ENCODE measurements at regions not wholly inside any gene's neighbourhood (a gene's known extent, or its start where the extent isn't known, plus 50 kb on each side); places are given as distances from the start of the nearest gene placed in this dataset.
"Not testable (repeated sequence)": the region's sequence is repeated elsewhere in the genome, so short reads cannot be mapped to it uniquely, and the experiment has no call there.

DNA sequence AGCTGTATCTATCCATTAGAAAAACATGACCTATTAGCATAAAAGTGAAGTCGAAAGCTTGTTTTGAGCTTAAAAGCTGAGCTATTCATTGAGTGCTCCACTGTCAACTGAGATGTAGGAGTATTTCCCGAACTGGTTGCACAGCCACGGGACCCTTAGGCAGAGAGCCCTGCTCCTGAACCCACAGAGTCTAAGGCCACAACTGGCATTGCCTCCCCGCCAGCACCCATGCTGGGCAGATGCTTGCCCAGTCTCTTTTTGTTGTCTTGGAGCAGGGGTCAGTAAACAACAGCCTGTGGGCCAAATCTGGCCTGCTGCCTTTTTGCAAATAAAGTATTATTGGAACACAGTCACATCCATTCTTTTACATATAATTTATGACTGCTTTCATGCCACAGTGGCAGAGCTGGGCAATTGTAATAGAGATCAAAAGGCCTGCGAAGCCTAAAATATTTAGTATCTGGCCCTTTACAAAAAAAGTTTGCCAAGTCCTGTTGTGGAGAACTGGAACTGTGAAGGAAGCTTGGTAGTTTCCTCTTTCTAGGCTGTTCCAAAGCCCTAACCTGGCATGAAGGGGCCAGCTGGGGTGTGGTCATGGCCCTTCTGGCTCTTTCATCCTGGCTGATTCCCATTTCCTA is 58.4 kb upstream of the WAPL start:
- DNase-seq = no peak

DNA sequence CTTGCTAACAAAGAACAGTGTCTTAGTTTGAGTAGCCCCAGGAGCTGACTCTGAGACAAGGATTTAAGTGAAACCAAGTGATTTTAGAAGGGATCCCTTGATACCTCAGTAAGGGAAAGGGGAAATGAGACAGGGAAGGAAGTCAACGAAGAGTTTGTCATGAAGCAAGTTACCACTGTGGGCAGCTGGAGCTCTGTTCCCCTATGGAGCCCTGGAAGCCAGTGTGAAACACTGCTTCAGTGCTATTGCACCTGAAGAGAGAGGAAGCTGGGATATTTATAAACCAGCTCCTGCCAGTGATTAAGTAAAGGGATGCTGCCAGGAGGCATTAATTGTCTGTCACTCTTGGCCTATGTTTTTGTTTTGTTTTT is 58.9 kb upstream of the WAPL start:
- DNase-seq = no peak

DNA sequence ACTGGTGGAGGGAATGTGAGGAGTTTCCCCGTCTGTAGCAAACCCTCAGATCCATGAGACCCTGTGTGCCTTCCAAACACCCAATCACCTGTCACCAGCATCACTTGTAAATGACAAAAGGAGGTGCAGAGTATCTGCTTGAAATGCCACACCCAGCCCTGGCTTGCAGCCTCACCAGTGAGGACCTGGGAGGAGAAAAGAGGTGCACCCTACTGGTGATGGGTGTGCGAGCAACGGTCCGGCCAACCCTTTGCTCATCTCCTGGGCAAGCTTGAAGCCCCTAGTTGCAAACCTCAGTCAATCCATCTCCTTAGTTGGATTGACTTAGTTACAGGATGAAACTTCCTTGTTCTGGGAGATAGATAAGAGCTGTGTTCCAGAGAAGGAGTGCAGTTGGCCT is 62.4 kb upstream of the WAPL start:
- DNase-seq = no peak

DNA sequence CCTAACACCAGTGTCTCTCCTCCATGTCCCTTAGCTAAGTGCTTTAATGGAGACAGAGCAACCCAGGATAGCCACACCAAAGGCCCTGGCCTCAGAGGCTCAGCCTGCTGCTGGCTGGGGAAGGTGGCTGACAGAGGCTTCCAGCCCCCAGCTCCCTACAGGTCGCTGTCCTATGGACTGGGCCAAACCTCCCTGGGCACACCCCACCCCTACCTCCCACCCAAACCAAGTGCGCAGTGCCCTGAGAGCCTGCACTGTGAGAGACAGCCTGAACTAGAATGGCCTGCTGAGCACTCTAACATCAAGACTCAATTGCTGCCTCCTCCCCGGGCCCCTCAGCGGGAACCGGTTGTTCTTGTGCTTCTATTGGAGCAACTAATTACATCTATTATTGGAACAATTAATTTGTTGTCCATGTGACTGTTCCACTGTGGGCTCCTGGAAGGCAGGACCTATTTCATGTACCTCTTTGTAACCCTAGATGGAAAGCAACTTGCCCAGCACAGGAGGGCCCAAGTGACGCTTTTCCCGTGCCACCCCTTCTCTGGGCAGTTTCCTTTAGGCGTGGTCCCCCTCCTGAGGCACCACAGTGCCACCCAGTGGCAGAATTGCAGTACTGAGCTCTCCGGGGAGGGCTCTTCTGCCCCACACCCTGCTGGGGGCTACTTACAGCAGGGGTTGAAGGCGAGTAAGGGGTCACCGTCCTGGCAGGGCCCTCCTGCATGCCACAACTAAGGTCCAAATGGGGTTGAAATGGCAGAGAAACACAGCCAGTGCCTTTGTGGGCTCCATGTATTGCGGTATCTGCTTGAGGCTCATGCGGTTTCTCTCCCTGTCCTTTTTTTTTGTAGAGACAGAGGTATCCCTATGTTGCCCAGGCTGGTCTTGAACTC is 63.7 kb upstream of the WAPL start:
- peak; percentile 58 for DNase-seq

DNA sequence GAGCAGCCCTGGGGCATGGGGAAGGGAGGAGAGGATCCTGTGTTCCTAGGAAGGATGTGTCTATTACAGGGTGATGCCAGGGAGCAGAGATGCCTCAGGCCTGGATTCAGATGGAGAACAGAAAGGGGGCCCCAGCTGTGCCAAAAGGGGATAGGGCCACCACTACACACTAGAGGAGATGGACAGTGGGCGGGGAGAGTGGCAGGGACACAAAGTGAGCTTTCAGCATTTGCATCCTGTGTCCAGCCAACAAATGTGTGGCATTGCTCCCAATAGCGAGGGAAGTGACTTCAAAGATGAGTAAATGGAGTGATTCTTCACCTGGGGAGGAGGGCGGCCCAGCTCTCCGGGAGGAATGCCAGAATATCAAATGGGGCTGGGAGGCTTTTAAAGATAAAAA is 64.9 kb upstream of the WAPL start:
- DNase-seq = no peak

DNA sequence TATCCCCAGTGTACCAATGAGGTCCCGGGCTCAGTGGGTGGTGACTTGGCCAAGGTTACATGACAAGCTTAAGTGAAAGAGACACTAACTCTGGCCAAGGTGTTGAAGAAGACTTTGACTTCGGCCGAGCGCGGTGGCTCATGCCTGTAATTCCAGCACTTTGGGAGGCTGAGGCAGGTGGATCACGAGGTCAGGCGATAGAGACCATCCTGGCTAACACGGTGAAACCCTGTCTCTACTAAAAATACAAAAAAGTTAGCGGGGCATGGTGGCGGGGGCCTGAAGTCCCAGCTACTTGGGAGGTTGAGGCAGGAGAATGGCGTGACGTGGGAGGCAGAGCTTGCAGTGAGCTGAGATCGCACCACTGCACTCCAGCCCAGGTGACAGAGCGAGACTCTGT is 65.6 kb upstream of the OPN4 start:
- DNase-seq = not testable (repeated sequence)

DNA sequence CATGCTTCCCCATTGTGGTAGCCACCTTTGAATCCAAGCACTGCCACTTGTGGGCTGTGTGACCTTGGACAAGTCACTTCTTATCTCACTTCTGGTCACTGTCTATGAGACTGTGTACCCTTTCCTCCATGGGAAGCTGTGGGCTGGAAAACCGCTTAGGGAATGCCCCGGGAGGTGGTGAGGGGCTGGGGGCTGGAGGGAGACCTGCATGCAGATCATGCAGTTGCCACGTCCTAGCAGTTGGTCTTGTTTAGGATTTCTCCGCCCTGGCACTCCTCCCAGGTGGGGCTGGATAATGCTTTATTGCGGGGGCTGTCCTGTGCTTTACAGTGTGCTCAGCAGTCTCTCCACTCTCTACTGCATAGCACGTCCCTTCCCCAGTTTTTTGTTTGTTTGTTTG is 62.9 kb upstream of the OPN4 start:
- DNase-seq = no peak

DNA sequence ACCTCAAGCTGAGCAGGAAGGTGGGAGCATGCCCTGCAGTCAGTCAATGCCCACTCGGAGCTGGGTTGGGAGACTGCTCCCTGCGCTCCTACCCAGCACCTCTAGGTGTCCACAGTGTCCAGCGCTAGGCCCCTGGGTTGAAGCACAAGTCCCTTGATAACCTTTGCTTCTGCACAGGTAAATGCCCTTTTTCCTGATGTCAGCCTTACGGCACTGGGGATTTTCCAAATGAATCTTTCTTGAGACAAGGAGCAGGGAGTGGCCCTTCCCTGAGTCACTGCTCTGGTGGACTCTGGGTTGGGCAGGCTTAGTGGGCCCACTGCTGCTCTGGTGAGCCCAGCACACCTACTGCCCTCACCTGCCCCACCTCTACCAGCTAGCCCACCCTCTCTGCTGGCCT is 61.9 kb upstream of the OPN4 start:
- DNase-seq = no peak

DNA sequence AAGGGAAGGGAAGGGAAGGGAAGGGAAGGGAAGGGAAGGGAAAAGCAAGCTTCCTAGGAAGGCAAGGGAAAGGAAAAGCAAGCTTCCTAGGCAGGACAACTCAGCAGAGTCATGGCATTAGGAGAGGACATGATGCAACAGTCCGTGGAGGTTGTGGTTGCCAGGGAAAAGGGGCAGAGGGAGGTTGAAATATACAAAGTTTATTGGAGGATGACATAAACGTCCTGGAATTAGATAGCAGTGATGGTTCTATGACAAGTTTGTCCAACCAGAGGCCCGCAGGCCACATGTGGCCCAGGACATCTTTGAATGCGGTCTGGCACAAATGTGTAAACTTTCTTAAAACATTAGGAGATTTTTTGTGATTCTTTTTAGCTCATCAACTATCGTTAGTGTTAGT is 59.8 kb upstream of the OPN4 start:
- DNase-seq = no peak

DNA sequence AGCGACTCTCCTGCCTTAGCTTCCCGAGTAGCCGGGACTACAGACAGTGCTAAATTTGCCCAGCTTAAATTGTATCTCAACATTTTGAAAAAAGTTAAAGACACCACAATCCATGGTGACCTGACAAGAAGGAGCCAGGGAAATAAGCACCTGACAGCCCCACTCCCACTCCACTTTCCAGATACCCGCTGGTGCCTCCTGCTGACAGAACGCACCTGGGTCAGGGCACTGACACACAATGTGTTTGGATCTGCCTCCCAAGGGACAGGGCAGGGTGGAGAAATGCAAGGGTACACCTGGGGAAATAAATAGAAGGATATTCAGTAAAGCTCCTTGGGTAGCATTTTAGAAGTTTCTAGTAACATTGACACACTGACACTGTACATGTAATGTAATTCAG is 58.9 kb upstream of the OPN4 start:
- DNase-seq = no peak

DNA sequence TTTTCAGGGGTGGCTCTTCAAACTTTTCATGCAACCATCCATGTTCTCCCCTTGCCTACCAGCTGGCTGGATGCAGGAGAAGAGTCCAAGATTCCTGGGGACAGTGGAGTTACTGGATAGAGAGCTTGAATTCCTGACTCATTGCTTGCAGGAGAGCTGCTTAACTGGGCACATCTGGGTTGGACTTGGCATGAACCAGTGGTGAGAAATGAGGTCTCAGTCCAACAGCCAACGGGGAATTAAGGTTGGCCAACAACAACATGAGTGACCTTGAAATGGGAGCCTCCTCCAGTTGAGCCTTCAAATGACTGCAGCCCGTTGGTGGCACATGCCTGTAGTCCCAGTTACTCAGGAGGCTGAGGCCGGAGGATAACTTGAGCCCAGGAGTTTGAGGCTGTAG is 58.1 kb upstream of the OPN4 start:
- DNase-seq = no peak

DNA sequence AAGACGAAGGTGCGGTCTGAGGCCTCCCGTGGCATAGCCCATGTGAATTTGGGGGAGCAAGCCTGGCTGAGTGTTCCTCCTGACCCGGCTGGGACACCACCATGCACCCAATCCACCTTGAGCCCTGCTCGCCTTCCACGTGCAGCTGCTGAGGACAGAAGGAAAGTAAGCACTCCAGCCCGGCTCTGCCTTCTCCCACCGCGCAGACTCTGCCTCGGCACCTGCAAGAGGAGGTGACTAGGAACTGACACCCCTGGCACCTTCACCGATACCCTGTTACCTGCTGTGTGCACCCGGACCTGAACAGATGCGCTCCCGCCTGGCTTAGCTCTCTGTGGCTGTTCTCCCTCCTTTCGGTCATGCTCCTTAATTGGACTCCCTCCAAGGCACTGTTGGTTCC is 57.0 kb upstream of the OPN4 start:
- DNase-seq = no peak

DNA sequence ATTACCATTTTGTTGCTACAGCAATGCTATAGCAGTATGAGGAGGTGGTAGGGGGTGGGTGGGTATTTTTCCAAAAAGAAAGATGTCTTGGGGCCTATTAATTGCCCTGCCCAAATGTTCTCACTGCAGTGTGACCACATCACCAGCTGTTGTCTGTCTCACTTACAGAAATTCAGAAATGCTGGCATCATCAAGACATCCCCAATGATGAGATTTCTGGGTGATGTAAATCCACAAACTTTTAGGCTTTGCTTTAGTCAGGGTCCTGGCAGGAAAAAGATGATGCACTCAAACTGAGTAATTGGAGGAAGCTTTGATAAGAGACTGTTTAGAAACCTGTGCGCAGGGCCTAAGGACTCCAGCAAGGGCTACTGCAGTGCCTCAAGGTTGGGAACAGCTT is 56.2 kb upstream of the OPN4 start:
- DNase-seq = no peak

DNA sequence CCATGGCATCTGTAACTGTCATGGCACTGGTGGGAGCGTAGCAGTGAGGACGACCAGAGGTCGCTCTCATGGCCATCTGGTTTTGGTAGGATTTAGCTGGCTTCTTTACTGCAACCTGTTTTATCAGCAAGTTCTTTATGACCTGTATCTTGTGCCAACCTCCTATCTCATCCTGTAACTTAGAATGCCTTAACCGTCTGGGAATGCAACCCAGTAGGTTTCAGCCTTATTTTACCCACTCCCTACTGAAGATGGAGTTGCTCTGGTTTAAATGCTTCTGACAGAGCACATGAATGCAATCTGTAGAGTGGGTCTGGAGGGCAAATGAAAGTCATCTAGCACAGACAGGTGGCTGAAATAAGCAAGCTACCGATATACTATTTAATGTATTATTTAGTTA is 55.3 kb upstream of the OPN4 start:
- no peak for DNase-seq

DNA sequence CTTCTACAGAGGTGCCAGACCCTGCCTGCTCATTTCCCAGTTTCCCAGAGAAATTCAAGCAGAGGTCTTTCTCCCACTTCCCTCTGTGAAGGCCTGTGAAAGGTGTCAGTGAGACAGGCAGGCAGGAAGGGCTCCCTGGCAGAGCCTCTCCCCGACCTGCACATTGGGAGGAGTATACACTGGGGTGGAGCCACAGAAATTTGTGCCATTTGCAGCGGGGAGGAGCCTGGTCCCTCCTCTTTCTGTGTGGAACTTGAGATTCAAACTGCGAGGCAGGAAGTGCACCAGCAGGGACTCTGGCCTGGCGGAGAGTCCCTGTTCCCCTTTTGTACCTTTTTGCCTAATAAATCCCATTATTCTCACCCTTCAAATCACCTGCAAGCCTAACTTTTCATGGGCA is 54.6 kb upstream of the OPN4 start:
- DNase-seq = no peak

DNA sequence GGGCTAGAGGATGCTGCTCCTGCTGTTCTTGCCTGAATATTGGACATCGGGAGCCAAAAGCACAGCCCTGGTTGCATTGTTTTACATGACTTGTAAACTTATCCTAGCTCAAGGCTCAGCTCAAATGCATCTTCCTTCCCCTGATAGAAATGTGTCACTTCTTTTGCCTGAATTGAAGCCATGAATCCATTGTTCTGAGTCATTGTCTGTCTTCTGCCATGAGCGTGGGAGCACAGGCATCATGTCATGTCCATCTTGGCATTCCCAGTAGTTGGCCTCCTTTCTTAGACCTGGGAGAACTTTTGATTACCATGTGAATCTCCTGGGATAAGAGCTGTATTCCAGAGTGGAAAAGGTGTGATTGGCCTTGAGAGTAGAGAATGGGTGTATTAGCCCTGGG is 54.1 kb upstream of the OPN4 start:
- no peak for DNase-seq

DNA sequence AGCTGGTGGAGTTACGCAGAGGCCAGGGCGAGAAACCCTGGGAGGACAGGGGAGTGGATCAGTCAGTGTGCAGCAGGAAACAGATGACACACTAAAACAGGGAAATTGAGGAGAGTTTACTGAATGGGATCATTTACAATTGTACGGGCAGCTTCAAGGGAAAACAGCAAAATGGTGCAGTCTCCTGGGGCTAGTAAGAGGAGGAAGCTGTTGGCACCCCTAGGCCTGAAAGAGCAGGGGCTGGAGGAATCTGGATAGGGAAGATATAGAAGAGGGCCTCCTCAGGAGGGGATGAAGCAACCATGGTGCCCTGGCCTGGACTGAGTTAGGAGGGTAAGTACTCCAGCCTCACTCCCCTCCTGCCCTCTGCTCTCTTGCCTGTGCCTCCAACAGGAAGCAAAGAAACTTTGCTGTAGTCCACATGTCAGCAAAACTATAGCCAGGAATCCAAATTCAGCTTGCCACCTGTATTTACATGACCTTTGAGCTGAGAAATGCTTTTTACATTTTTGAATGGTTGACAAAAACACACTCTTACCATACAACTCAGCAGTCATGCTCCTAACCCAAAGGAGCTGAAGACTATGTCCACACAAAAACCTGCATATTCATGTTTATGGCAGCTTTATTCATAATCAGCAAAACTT is 52.3 kb upstream of the OPN4 start:
- no peak for DNase-seq

DNA sequence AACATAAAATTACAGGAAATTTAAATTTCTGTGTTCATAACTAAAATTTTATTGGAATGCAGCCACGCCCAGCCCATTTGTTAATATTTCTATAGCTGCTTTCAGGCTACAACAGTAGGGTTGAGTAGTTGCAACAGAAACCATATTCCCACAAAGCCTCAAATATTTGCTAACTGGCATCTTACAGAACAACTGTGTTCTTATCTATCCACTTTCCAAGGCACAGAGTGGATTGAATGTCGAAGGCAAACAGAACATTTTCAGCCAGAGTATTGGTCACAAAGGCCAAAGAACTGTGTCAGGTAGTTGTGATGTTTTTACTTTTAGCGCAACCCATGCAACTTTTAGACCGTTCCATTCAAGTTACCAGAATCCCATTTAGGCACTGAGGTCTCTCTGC is 51.1 kb upstream of the OPN4 start:
- no peak for DNase-seq

All from activated effector memory CD4-positive, alpha-beta T cell treated with Interleukin-2 at 50 U/mL for 16 hours (primary cell).